ENCODE measurements at regions not wholly inside any gene's neighbourhood (a gene's known extent, or its start where the extent isn't known, plus 50 kb on each side); places are given as distances from the start of the nearest gene placed in this dataset.

DNA sequence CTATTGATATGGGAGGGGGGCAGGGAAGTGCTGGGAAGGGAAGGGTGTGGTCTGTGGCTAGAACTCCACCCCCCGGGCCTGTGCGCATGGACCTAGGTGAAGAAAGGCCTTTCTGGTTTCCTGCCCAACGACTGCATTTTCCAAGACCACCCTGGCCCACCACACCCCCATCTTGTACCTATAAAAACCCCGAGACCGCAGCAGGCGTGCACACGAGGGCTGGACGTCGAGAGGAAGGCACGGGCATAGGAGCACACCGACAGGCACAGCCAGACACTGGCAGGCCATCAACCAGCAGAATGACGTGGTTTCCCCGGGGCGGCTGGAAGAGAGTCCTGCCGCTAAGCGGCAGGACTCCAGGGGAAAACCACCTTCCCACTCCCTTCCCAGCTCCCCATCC lies 981.1 kb downstream of the PCDH7 start:
- H3K18ac ChIP-seq (ENCODE audit: insufficient read length, low read depth, low read length), result no peak overlapping the region
- H3K4ac ChIP-seq (ENCODE audit: low read depth, low read length), result no peak overlapping the region
- H3K9me3 Mint-ChIP-seq, result peaks cover 16 to 20% of the 10 kb centered on the region in 2 experiments
- no peak overlapping the region for H3T11ph ChIP-seq (ENCODE audit: low read length)
- no peaks in the 10 kb centered on the region for H3K9me3 ChIP-seq (ENCODE audit: control insufficient read depth, low read depth, low read length)
- H2AK5ac ChIP-seq (ENCODE audit: insufficient read length, low read length), result no peak overlapping the region
- no peak for DNase-seq
- no peak overlapping the region for H3K27ac ChIP-seq (ENCODE audit: insufficient read length, low read depth, low read length)
- H4K5ac ChIP-seq (ENCODE audit: insufficient read length, low read depth, low read length), result no peak overlapping the region
- no peaks in the 10 kb centered on the region for H3K79me1 ChIP-seq (ENCODE audit: insufficient read depth, low read depth, low read length, poor library complexity, severe bottlenecking)
- H2BK15ac ChIP-seq (ENCODE audit: low read depth, low read length), result no peak overlapping the region
- H3K4me3 Mint-ChIP-seq, result no peak overlapping the region
- H2BK12ac ChIP-seq (ENCODE audit: insufficient read length, low read depth, low read length), result no peak overlapping the region
- WGBS (ENCODE audit: extremely low coverage, insufficient read length, low lambda C conversion rate), result no CpG with 5 or more reads among the region's 16 CpGs
- no peaks in the 10 kb centered on the region for H3K23me2 ChIP-seq (ENCODE audit: insufficient read length, low read depth, low read length, poor library complexity, severe bottlenecking)
- no peak overlapping the region for H3K27ac Mint-ChIP-seq
- H4K8ac ChIP-seq (replicated peaks; ENCODE audit: insufficient read length, low read depth, low read length), result no peak overlapping the region
- no peaks in the 10 kb centered on the region for H4K20me1 ChIP-seq (ENCODE audit: control insufficient read depth, insufficient read depth, insufficient read length)
- H3K14ac ChIP-seq (ENCODE audit: insufficient read depth, low read length), result no peak overlapping the region
- H3K4me1 ChIP-seq (ENCODE audit: insufficient read depth, low read length), result no peaks in the 10 kb centered on the region
- H3K79me2 ChIP-seq (ENCODE audit: insufficient read depth, low read length), result no peaks in the 10 kb centered on the region
- H2BK5ac ChIP-seq (ENCODE audit: insufficient read length, low read length), result no peak overlapping the region
- peaks cover 0 to 5% of the 10 kb centered on the region in 2 experiments; a peak in 3 of 4 replicates for H3K4me1 Mint-ChIP-seq
- peaks cover 5 to 21% (median 7%) of the 10 kb centered on the region in 3 experiments; a peak in 4 of 7 replicates for H3K36me3 Mint-ChIP-seq (ENCODE audit: insufficient read depth in 1 of 3, low read depth in 3 of 3)
- H3K27me3 ChIP-seq (ENCODE audit: insufficient read depth, low read length), result no peaks in the 10 kb centered on the region
- no peak overlapping the region for H3K4me2 ChIP-seq (ENCODE audit: insufficient read depth, insufficient read length, low read length)
- no peak overlapping the region for H2BK120ac ChIP-seq (ENCODE audit: low read depth, low read length, poor library complexity, severe bottlenecking)
- H3K23ac ChIP-seq (ENCODE audit: insufficient read length, low read depth, low read length), result no peak overlapping the region
- no peak for TF ChIP-seq CTCF (conservative IDR thresholded peaks at IDR 0.05)
- H2BK20ac ChIP-seq (ENCODE audit: low read depth, low read length, poor library complexity, severe bottlenecking), result no peak overlapping the region
- H3K56ac ChIP-seq (ENCODE audit: insufficient read length, low read depth, low read length), result no peak overlapping the region
- H3K9ac ChIP-seq (ENCODE audit: extremely low read depth, insufficient read length, low read length), result no peak overlapping the region
- no peak overlapping the region for H4K91ac ChIP-seq (ENCODE audit: insufficient read length, low read depth, low read length)
- H3K27me3 Mint-ChIP-seq (ENCODE audit: low read depth), result no peaks in the 10 kb centered on the region; the same call in 1 of the 2 replicates
- no peak overlapping the region for H2AFZ ChIP-seq (ENCODE audit: low read length)

Data from H9 (cell line).